Body of pancreas (tissue), 4 donors: ENCODE measurements at regions not wholly inside any gene's neighbourhood (a gene's known extent, or its start where the extent isn't known, plus 50 kb on each side); places are given as distances from the start of the nearest gene placed in this dataset.

Experiments used
- POLR2A ChIP-seq, 3 donors: fragments of 450-650 bp; IDR thresholded peaks; one replicate each; pipeline ENCODE4 v1.6.1; 2016; ENCODE audit warnings: antibody characterized with exemption in 3 of 3, mild to moderate bottlenecking in 2 of 3
- TF ChIP-seq, protein P1 (sequence below), 7 experiments: fragments of 450-650 bp in 4 of 7; fragments of 200-600 bp in 3 of 7; sonication (generic) in 3 of 7; IDR thresholded peaks; one replicate each; pipeline ENCODE4 v1.5.1; 2016 to 2019; ENCODE audit warnings: antibody characterized with exemption in 7 of 7

DNA sequence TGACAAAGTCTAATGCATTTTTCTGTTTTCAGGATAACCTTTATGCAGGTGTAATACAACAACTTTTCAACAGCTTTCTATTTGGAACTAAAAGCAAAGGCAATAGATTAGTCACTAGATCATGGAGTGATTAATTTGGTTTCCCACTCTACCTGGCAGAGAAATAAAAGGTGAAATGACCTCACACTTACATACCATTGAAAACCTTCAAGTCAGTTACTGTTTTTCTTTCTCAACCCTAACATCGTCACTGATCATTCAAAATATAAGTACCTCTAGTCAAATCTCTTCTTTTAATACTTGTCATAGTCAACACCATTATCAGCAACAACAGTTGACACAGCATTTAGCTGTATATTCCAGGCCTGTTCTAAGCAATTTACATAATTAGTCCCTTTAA lies 85.1 kb upstream of the ZCCHC13 start:
- TF ChIP-seq, protein P1, sequence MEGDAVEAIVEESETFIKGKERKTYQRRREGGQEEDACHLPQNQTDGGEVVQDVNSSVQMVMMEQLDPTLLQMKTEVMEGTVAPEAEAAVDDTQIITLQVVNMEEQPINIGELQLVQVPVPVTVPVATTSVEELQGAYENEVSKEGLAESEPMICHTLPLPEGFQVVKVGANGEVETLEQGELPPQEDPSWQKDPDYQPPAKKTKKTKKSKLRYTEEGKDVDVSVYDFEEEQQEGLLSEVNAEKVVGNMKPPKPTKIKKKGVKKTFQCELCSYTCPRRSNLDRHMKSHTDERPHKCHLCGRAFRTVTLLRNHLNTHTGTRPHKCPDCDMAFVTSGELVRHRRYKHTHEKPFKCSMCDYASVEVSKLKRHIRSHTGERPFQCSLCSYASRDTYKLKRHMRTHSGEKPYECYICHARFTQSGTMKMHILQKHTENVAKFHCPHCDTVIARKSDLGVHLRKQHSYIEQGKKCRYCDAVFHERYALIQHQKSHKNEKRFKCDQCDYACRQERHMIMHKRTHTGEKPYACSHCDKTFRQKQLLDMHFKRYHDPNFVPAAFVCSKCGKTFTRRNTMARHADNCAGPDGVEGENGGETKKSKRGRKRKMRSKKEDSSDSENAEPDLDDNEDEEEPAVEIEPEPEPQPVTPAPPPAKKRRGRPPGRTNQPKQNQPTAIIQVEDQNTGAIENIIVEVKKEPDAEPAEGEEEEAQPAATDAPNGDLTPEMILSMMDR (IDR thresholded peaks at IDR 0.05) = no peak
- no peak for TF ChIP-seq POLR2A (IDR thresholded peaks at IDR 0.05)
